HG03196 (cell line): ENCODE measurements at regions not wholly inside any gene's neighbourhood (a gene's known extent, or its start where the extent isn't known, plus 50 kb on each side); places are given as distances from the start of the nearest gene placed in this dataset.

Source experiments
- ATAC-seq: cut with Tn5 transposase; IDR thresholded peaks from one replicate; pipeline ENCODE4 v1.9.1; 2021; ENCODE audit not compliant: unreplicated experiment

DNA sequence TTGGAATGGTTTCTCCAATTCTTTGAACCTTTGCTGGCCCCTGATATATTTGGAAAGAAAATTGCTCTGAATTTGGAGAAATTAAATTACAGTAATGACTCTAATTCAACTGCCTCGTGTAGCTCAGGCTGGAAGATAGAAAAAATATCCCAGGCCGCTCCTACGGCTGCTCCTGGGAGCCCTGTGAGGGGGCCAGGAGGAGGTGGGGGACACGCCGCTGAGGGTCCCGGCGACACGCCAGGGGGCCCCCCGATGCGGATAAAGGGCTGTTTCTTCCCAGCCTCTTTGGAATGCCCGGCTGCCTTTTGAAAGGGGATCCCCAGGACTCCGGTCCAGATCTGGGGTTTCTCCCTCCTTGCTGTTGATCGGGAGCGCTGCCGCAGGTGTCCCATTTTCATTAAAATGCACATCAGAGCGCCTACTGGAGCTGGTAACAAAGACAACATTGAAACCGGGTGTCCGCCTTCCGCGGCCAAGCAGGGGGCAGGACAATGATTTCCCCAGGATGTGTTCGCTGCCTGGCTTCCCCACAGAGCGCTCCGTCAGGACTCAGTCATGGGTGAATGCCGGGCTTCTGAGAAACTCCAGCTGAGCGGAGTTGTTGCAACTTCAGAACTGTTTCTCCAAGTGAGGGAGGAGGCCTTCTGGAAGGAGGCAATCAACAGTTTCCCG, 200.1 kb upstream of the KBTBD8 start:
- ATAC-seq = no peak

DNA sequence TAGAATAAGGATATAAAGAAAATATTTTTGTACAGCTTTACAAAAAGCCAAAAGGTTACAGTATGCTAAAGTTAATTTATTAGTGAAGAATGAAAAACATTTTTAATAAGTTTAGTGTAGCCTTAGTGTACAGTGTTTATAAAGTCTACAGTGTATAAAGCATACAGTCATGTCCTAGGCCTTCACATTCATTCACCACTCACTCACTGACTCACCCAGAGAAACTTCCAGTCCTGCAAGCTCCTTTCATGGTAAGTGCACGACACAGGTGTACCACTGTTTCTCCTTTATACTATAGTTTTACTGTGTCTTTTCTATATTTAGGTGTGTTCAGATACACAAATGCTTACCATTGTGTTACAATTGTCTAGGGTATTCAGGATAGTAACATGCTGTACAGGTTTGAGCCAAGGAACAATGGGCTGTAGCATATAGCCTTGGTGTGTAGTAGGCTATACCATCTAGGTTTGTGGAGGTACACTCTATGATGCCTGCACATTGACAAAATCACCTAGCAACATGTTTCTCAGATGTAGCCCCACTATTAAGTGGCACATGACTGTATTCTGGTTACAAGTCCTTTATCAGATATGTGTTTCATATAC, 197.1 kb upstream of the KBTBD8 start:
- no peak for ATAC-seq

DNA sequence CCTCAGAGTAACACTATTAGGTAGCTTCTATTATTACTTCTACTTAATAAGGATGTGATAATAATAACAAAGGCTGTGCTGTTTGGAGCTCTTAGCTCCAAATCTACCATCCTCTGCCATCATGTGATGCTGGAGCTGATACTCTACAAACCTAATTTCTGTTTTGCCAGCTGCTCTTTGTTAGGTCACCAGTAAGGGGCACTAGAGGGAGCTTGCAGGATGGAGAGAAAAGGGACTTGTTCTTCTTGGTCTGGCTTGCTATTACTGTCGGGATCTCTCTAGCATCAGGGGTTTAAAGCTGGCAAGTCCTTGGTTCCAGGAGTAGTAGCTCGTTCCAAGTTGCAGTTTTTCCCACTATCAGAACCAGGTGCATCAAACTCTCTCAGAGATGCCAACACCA, 194.9 kb upstream of the KBTBD8 start:
- ATAC-seq = no peak

DNA sequence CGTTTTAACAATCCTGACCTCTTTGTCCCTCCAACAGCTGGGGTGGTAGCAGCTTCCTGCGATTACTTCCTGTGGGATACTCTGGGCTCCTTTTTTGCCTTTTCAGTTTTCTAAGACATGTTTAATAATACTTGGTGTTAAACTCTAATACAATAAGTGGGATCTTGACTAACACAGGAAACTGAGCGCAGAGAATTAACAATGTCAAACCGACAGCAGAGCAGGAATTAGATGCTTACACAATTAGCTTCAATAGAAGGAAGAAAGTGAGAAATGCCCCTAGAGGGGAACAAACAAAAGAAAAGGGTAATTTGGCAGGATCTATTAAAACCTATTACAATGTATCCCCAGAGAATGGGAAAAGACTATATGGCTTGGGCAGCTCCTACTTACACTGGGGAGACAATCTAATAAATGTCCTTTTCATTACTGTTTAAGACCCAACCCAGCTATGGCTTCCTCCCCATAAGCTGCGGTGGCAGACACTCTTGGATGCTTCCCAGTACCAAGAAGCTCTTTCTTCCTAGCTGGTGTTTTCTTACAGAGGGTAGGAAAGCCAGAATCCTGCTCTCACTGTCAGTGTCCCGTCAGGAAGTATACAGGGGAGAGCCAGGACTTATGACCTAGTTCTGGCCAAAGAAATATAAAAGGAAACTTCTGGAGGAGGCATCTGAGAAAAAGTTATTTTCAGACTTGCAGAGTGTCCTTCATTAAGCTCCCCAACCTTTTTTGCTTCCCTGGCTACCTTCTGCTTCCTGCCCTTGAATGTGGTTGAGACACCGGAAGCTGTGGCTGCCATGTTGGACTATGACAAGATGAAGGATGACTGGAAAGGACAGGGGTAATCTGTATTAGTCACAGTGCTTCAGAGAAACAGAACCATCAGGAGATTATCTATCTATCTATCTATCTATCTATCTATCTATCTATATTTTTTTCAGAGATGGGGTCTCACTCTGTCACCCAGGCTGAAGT, 194.1 kb upstream of the KBTBD8 start:
- ATAC-seq = no peak

DNA sequence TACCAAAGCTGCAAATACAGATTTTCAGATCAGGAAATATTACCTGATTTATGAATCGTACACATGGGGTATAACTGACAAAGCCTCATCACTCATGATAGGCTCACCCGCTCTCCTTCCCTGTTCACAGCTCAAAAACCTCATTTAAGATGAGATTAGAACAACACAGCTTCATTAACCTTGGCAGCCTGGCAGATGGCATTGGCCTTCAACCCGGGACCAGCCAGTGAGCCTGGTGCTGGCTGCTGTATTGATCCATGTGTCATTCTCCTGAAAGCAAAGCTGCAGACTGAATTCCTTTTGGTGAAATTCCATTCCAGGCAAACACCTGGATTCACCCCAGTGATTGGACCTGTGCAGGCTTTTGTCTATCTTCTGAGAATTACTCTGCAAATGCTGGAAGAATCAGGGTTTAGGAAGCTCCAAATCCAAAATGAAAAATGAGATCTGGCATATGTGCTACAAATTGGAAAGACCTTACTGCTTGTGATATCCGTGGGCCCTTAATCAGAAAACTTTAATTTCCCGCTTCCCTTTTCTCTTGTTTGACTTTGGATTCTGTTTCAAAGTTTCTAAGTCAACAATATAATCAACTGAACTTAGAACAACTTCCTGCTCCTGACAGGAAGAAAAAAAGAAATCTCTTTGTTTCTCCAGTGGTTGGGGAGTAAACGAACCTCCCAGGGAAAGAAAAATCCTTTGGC, 189.1 kb upstream of the KBTBD8 start:
- ATAC-seq = no peak

DNA sequence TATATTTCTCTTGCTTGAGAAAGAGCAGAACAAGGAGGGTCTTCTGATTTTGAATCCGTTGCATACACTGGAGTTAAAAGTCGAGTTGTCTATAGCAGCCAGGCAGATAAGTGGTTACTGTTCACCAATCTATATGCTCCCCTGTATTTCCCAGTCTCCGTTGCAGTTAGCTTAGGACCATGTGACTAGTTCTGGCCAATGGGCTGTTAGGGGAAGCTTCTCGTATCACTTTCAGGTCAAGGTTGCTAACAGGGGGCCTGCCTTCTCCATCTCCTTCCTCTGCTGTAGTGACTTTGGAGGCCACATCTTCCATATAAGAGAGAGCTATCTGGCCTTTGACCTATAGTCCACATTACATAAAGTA, 188.5 kb upstream of the KBTBD8 start:
- ATAC-seq = no peak

DNA sequence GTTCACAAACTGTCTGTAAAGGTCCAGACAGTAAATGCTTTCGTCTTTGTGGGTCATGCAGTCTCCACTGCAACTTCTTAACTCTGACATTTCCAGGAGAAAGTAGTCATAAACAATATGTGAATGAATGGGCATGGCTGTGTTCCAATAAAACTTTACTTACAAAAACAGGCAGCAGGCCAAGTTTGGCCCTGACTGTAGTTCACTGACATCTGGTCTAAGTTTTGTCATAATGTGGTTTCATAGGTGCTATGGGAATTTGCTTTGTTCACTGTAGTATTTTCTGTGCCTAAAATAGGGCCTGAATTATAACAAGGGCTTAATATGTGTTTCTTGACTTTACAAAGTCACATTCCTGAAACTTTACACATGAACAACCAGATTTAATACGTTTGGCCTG, 186.0 kb upstream of the KBTBD8 start:
- no peak for ATAC-seq

DNA sequence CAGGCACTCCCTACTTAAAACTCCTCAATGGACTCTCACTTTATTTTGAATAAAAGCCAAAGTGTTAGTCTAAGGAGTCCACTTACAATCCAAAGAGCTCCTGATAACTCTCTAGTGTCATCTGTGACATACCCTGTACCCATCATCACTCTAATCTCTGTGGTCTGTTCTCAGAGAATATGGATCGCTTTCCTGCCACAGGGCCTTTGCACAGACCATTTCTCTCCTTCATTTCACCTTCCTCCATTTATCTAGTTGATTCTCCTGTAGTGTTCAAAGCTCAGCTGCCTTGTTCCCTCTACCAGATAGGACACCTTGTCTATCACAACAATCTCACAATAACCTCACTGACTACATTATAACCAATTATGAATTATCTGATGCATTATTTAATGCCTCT, 185.4 kb upstream of the KBTBD8 start:
- ATAC-seq = no peak

DNA sequence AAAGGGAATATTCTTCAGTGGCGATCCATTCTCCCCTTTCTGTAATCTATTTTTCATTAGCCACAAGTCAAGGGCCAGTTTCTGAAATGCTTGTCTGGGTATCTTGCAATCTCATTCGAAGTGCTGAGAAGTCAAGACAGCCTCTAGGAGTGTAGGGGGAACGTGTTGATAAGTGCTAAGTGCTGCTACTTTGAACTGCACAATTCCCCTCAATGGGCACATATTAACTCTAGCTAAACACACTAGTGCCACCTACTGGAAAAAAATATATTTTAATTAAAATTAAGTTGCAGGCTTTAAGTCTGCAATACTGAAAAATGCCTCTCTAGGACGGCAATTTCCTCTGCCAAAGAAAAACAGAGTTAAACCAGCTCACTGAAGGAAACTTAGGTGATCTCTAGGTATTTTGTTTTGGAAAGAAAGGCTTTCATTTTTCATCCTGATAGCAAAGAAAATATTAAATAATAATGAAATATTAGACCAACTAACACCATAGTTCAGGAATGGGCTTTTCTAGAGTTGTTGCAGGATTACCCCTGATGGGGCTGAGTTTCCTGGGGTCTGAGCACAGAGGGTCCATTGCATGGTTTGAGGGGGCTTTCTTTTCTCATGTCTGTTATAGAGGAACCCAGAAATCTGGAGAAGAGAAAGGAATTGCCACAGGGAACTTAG, 181.9 kb upstream of the KBTBD8 start:
- ATAC-seq = peak; percentile 77

DNA sequence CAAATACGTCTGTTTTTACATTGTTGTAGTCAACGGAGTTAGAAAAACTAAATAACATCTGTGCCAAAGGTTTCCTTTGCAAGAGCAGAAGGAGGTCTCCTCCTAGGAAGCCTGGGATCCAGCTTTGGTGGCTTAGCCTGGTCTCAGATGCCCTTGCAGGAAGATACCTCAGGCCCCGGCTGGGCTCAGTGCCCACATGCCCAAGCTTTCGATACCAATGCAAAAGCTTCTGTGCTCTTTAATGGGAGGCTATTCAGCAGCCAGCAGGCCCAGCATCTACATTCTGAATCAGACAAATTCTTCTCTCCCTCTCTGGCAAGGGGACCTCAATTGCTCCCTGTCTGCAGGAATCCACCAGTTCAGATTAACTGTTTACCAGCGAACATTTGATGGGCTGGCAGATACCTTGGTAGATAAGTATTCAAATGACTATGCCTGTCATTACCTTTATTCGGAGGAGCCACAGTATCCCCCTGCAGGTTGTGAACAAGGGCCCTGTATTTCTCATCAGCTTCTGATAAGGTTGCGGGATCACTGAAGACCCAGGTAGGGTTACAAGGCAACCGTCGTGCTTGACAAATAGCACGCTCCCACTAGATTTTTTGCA, 180.1 kb upstream of the KBTBD8 start:
- no peak for ATAC-seq

DNA sequence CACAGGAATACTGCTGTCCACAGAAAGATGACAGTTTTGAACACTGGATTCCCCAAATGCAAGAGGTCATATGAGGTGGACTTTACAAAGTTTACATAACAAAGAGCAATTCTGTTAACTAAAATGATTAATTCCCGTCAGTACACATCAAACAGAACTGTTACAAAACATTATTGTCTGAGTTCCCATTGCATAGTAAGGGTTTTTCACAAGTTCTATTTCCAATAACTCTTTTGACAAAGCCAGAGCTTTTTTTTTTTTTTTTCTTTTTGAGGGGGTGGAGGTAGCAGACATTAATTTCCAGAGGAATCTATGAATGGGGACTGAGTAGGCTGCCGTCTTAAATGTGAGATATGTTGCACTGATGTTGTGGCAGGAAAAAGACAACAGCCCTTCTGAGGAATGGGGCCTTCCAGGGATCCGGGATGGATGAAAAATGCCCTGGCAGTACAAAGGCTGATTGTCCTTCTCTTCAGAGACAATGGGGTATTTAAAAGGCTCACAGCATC, 178.1 kb upstream of the KBTBD8 start:
- no peak for ATAC-seq

DNA sequence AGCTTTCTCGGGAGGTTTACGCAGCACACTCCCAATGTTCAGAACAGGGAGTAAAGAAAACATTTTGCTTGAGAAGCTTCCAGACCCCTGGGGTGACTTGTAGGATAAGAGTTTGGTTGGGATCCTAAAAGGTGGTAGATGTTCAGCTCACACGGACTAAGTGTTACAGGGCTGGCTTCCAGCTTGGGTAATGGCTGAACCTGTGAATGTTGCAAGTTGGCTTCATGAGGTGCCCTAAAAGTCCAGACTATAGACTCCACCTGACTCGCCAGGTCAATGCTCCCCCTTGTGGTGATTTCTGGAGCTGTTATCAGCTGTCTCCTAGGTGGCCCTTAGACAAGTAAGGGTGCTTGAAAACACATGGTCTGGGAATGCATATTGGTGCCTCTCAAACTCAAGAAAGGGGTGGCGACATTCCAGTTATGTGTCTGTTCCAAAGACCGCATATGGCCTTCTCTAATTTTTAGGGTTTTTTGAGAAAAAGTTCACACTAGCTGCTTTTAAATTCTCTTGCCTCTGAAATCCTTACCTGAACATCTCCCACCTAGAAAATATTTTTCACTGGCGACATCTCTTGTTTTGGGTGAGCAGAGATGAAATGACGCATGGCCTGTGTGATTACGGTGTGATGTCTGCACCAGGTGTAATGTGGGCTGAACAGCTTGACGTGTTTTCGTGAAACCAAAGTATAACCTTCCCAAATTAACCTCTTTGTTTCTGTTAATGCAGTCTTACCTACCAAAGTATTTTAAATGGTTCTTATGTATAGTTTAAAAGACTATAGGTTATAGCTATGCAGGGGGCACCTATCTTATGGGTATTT, 175.7 kb upstream of the KBTBD8 start:
- ATAC-seq = peak; percentile 76

DNA sequence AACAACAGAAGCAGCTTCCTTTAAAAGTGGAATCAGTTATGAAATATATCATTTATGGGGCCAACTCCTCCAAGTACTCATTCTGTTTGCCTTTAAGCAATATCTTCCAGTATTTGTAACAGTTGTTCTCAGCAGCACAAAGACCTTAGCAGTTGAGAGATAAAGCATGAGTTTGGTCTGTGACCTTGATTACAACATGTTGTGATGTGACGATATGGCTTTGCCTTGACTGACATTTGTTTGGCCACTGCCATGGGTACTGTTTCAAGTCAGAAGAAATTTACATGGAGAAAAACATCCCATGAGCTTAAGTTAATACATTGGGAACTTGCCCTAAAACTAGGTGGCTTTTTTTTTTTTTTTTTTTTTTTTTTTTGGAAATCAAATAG, 175.1 kb upstream of the KBTBD8 start:
- ATAC-seq = no peak

DNA sequence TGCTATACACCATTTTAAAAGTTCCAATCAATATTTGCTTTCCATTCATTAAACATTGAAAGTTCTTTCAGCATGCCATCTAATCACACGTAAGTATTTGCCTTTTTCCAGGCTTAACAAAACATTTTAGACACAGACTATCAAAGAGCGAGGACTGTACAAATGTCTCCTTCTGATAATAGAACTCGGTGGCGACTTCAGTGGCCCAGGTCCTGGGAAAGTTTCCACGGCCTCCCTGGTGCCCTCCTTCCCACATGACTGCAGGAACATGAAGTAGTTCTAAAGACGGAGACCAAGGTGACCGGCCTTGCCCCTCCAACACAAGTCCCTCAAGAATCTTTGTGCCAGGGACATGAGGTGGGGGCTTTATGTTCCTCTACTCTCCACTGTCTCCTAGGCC, 174.6 kb upstream of the KBTBD8 start:
- ATAC-seq = no peak

DNA sequence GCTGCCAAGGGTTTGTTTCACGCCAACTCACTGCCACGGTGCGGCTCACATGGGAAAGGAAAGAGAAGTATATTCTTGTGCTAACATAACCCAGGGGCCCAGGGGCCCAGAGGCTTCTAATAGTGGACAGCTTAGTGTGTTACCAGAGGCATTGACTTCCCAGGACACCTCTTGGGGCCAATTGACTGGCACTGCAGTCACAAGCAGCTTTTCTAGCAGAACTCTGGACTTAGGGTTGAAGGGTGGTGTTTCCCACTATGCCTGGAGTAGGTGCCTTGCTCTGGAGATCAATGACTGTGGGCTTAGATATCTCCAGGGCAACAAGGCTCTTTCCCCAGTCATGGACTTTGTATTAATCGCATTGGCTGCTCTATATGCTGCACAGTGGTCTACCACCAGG, 172.7 kb upstream of the KBTBD8 start:
- ATAC-seq = no peak

DNA sequence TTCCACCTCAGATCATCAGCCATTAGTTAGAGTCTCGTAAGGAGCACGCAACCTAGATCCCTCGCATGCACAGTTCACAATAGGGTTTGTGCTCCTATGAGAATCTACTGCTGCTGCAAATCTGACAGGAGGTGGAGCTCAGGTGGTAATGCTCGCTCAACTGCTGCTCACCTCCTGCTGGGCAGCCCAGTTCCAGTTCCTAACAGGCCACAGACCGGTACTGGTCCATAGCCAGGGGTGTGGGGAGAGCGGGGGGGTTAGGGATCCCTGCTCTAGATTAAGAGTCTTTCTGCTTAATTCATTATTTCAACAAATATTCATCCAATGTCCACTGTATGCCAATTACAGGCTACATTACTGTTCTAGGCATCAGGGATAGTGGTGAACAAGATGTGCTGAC, 170.4 kb upstream of the KBTBD8 start:
- no peak for ATAC-seq

DNA sequence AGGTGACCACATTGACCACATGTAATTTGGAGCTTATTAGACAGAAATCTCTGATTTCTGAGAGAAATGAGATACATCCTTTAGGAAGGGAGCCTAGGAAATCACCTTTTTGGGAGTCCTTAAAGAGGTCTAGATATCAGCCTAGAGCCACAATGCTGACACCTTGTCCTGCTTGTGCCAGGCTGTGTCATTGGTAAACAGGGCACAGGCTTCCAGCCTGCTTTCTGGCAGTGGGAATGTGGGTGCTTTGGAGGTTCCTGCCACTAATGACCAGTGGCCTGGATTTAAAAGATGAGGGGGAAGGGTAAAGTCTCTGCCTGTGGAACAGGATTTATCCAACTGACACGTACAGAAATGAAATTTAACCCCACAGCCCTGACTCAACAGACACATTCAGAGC, 169.8 kb upstream of the KBTBD8 start:
- no peak for ATAC-seq

DNA sequence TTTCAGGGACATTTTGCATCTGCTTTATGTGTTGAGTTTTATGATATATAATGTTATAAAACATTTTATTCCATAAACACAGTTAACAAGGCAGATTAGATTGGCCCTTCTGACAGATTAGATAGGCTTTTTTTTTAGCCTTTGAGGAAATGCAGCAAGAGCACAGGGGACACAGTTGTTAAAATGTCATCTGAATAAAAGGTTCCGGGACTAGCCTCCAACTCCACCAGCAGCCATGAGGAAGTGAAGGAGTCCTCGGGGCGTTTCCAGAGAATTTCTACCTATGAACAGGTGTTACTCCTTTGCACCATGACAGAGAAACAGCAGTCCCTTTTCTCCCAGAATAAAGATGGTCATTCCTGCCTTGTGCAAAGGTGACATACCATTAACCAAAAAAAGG, 167.8 kb upstream of the KBTBD8 start:
- ATAC-seq = no peak

DNA sequence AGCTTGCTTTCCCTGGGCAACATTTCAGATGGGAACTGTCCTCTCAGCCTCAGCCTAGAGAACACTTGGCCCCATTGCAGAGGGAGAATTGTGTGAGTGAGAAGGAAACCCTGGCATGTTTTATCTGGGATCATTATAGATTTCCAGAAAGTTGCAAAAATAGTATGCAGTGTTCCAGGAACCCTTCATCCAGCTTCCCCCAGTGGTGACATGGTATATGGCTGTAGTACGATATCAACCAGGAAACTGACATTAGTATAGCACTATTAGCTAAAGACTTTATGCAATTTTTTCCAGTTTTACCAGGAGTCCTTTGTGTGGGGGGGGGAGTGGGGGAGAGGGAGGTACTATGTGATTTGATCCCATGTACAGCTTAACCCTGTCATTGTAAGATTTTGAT, 166.2 kb upstream of the KBTBD8 start:
- ATAC-seq = no peak
